ENCODE measurements at regions not wholly inside any gene's neighbourhood (a gene's known extent, or its start where the extent isn't known, plus 50 kb on each side); places are given as distances from the start of the nearest gene placed in this dataset.

GRCh38 chr2:108124736-108125495 is 114.9 kb upstream of the SULT1C3 start:
- CTCF ChIA-PET: no interaction called here
- Mint-ChIP-seq H3K9me3 (ENCODE audit: low read depth, unreplicated experiment) (no peaks in the 10 kb centered on the region), H3K4me1 (ENCODE audit: low read depth, unreplicated experiment) (no peaks in the 10 kb centered on the region), H3K36me3 (ENCODE audit: insufficient read depth, unreplicated experiment) (no peaks in the 10 kb centered on the region), H3K27ac (ENCODE audit: unreplicated experiment) (no peak overlapping the region), H3K27me3 (ENCODE audit: unreplicated experiment) (no peaks in the 10 kb centered on the region), H3K4me3 (ENCODE audit: low read depth, unreplicated experiment) (no peak overlapping the region)
- no peak for DNase-seq
- no peak for TF ChIP-seq CTCF (IDR thresholded peaks at IDR 0.05; ENCODE audit: unreplicated experiment)
- intact Hi-C loops (cut with micrococcal nuclease; ENCODE audit: unreplicated experiment): no loop called here
- no TSS peak for BruUV-seq (replicated peaks)

GRCh38 chr2:108125581-108125980 is 114.2 kb upstream of the SULT1C3 start:
- intact Hi-C loops (cut with micrococcal nuclease; ENCODE audit: unreplicated experiment): no loop called here
- Mint-ChIP-seq H3K27ac (ENCODE audit: unreplicated experiment) (no peak overlapping the region), H3K4me3 (ENCODE audit: low read depth, unreplicated experiment) (no peak overlapping the region), H3K27me3 (ENCODE audit: unreplicated experiment) (no peaks in the 10 kb centered on the region), H3K9me3 (ENCODE audit: low read depth, unreplicated experiment) (no peaks in the 10 kb centered on the region), H3K4me1 (ENCODE audit: low read depth, unreplicated experiment) (no peaks in the 10 kb centered on the region), H3K36me3 (ENCODE audit: insufficient read depth, unreplicated experiment) (no peaks in the 10 kb centered on the region)
- CTCF ChIA-PET: no interaction called here
- no peak for TF ChIP-seq CTCF (IDR thresholded peaks at IDR 0.05; ENCODE audit: unreplicated experiment)
- no TSS peak for BruUV-seq (replicated peaks)
- DNase-seq: no peak

GRCh38 chr2:108128249-108128648 is 111.5 kb upstream of the SULT1C3 start:
- H3K27ac Mint-ChIP-seq (ENCODE audit: unreplicated experiment): no peak overlapping the region
- CTCF ChIA-PET: no interaction called here
- no peak for TF ChIP-seq CTCF (IDR thresholded peaks at IDR 0.05; ENCODE audit: unreplicated experiment)
- peaks cover 11% of the 10 kb centered on the region for H3K27me3 Mint-ChIP-seq (ENCODE audit: unreplicated experiment)
- no peaks in the 10 kb centered on the region for H3K36me3 Mint-ChIP-seq (ENCODE audit: insufficient read depth, unreplicated experiment)
- no peaks in the 10 kb centered on the region for H3K4me1 Mint-ChIP-seq (ENCODE audit: low read depth, unreplicated experiment)
- DNase-seq: no peak
- H3K9me3 Mint-ChIP-seq (ENCODE audit: low read depth, unreplicated experiment): no peaks in the 10 kb centered on the region
- no TSS peak for BruUV-seq (replicated peaks)
- intact Hi-C loops (cut with micrococcal nuclease; ENCODE audit: unreplicated experiment): no loop called here
- no peak overlapping the region for H3K4me3 Mint-ChIP-seq (ENCODE audit: low read depth, unreplicated experiment)

GRCh38 chr2:108129636-108130035 is 110.1 kb upstream of the SULT1C3 start:
- TF ChIP-seq CTCF (IDR thresholded peaks at IDR 0.05; ENCODE audit: unreplicated experiment): no peak
- Mint-ChIP-seq H3K27me3 (ENCODE audit: unreplicated experiment) (peaks cover 11% of the 10 kb centered on the region), H3K27ac (ENCODE audit: unreplicated experiment) (no peak overlapping the region), H3K9me3 (ENCODE audit: low read depth, unreplicated experiment) (no peaks in the 10 kb centered on the region), H3K4me1 (ENCODE audit: low read depth, unreplicated experiment) (no peaks in the 10 kb centered on the region), H3K4me3 (ENCODE audit: low read depth, unreplicated experiment) (no peak overlapping the region), H3K36me3 (ENCODE audit: insufficient read depth, unreplicated experiment) (no peaks in the 10 kb centered on the region)
- no TSS peak for BruUV-seq (replicated peaks)
- CTCF ChIA-PET: no interaction called here
- intact Hi-C loops (cut with micrococcal nuclease; ENCODE audit: unreplicated experiment): no loop called here
- DNase-seq: no peak
